HG03066 (cell line): ENCODE measurements at regions not wholly inside any gene's neighbourhood (a gene's known extent, or its start where the extent isn't known, plus 50 kb on each side); places are given as distances from the start of the nearest gene placed in this dataset.
"Not testable (repeated sequence)": the region's sequence is repeated elsewhere in the genome, so short reads cannot be mapped to it uniquely, and the experiment has no call there.

ENCODE experiments used
- ATAC-seq: cut with Tn5 transposase; IDR thresholded peaks from one replicate; pipeline ENCODE4 v1.9.1; 2021; ENCODE audit warnings: low read depth; ENCODE audit not compliant: unreplicated experiment

DNA sequence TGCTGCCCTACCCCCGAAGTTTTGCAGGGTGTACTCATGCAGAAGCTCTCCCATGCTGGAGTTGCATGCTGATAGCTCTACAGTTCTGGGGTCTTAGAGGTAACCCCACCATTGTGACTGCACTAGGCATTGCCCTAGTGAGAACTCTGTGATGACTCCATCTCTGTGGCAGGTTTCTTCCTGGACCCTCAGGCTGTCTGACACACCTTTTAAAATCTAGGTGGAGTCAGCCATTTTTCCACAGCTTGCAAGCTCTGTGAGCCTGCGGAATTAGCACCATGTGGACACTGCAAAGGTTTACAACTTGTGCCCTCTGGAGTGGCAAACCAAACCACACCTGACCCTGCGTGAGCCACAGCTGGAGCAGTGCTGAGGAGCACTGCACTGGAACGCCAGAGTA is 636.2 kb upstream of the SPRY2 start:
- ATAC-seq: no peak

DNA sequence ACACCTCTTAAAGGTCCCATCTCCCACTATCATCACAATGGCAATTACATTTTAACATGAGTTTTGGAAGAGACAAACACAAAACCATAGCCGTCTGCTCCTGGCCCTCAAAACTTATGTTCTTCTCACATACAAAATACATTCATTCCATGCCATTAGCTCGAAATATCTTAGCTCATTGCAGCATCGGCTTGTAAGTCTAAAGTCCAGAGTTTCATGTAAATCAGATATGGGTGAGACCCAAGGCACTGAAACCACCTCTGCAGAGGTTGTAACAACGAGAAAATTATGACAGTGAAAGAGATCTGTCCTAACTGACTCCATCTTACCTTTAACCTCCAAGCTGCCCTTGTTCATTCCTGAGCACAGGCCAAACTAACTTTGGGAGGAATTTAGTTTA is 635.0 kb upstream of the SPRY2 start:
- no peak for ATAC-seq

DNA sequence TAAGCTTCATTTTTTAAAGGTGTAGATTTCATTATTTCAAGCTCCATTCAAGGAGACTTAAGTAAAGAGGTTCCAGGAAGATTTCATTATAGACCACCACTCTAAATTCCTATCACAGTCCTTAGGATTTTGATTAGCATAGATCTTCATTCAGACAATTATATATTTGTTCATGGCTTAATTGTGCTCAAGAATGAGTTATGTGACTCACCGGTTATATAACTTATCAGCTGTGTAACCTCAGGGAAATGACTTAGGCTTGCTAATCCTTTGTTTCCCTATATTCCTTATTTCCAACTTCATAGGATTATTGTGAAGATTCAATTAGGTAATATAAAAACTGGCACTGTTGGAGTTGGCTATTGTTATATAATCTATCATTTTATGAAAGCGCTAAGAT is 632.8 kb upstream of the SPRY2 start:
- no peak for ATAC-seq

DNA sequence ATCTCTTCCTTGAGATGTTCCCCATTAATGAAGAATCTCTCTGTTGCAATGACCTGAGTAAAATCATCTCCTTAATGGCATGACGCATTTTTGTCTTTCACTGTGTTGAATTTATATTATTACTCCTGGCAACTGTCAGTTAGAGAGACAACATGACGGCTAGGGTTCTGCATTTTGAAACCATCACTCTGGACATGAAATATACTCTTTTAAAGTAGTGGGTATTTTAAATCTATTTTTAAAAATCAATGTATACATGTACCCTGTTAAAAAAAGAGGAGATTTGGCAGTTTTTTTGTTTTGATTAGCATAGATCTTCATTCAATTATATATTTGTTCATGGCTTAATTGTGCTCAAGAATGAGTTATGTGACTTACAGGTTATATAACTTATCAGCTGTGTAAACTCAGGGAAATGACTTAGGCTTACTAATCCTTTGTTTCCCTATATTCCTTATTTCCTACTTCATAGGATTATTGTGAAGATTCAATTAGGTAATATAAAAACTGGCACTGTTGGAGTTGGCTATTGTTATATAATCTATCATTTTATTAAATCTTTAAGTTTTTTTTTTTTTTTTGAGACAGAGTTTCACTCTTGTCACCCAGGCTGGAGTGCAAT is 632.0 kb upstream of the SPRY2 start:
- ATAC-seq: no peak

DNA sequence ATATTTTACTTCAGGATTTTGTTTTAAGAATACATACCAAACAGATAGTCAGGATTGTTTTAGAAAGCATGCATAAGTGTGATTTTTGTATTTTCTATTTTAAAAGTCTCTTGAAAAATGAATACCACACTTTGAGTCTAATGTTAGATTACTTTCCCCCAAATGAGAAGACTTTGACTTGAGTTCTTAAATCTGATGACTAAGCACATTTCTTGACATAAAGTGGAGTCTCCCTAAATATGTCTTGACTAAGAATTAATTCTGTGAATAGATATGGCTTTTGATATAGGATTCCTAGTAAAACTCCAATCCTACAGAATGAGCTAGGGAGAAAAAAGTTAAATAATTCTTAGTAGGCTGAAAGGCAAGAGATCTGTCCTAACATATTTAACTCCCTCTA is 624.2 kb upstream of the SPRY2 start:
- no peak for ATAC-seq

DNA sequence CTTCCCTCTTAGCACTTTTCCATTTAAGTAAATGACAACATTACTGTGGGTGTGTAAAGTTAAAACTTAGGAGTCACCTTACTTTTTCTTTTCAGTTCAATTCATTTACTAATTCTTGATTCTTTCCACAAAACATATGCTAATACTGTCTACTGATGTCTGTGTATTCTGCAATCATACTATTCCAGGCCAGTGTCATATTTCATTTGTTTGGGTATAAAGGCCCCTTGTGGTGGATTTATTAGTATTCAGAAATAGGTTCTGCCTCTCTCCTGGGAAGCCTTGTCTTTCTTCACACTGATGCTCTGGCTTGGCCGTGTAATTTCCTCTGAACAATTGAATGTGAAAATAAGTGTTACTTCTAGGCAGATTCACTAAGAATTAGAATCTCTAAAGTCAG is 621.9 kb upstream of the SPRY2 start:
- ATAC-seq: no peak

DNA sequence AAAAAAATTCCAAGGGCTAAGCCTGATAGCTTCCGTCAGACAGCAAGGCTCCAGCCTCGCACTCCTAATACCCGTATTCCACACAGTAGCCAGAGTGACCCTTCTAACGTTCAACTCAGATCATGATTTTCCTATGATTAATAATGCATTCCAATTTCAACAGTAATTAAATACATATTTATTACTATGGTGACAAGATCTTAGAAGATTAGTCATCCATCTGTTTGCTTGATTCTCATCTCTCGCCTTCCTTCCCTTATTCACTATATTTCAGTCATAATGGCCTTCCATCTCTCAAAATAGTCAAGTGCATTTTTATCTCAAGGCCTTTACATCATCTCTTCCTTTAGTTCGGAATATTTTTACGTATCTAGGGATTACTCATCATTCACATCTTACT is 621.2 kb upstream of the SPRY2 start:
- ATAC-seq: no peak

DNA sequence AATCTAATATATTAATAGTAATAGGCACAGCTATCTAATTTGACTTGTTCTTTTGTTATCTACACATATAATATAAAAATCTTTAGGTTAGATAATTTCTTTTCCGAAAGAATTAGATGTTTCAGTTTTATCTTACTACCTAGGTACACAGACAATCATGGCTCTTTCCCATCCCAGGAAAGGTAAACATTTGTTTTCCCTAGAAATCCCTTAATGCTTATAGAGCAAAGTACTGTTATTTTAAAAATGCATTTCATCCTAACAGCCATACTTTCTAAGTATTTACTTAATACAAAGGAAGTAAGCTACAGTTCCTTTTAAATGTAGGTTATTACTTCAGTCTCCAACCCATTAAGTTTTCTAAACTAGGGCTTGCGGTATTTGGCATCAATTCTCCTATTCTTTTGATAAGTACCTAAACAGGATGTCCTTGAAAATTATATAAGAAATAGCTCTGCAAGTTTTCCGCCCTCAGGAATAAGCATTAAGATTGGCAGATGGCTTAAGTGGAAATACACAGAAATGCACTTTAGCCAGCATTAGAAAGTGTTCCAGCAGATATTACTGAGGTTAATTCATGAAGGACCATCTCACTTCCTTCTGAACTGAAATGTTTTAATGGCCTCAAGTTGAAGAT is 616.2 kb upstream of the SPRY2 start:
- no peak for ATAC-seq

DNA sequence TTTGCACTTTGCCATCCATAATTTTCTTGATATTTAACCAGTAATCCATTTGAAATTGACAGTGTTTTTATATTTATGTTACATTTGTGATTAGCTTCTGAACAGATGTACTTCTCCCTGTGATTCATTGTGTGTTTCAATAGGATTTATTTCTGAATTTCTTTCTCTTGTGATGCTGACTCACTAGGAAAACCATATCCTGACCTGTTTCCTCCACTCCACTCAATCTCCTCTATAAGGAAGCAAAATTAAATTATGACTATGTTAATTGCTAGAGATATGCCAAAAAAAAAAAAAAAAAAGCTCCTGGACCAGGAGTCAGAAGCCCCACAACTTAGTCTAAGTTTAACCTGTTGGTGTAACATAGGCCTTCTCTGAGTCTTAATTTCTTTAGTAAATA is 614.6 kb upstream of the SPRY2 start:
- no peak for ATAC-seq

DNA sequence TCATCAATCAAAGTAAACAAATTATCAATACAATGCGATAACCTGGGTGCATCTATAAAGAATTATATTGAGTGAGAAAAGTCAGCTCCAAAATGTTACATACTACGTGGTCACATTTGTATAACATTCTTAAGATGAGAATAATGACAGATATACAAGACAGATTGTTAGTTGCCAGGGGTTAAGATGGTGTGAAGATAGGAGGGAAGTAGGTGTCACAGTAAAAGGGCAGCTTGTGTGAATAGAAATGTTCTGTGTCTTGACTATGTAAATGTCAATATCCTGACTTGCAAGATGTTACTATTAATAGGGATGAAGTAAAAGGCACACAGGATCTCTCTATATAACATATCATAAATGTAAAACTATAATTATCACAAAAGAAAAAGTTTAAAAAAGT is 611.2 kb upstream of the SPRY2 start:
- no peak for ATAC-seq

DNA sequence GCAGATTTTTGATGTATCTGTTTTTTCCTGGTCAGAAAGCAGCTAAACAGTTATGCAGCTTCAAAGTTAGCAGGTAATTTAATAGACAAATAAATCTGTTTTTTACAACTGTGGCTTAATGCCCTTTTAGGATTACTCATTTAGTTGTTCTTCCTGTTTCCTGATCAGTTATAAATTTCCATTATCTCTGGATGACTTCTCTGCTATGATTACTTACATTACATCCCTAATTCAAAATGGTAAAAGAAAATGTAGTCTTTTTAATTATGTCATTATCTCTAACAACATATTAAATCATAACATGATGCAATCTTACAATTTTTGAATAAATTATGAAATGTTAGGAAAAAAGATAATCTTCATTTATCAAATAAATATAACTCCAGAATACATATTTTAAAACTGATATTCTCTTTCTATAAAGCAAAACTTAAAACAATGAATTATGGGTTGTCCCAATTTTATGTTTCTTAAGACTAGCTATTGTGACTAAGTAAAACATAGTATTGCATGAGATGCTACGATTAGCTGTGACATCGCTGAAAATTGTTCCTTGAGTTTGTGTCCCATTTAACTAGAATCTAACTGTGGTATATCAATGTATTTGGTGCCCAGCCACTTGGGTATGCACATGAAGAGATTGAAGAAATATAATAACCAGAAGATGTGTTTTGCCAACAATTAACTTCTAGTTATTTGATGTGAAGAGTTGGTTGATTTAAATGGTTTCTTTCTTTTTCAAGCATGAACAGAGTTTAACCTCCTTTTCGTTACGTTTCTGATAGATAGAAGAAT is 605.3 kb upstream of the SPRY2 start:
- ATAC-seq: no peak

DNA sequence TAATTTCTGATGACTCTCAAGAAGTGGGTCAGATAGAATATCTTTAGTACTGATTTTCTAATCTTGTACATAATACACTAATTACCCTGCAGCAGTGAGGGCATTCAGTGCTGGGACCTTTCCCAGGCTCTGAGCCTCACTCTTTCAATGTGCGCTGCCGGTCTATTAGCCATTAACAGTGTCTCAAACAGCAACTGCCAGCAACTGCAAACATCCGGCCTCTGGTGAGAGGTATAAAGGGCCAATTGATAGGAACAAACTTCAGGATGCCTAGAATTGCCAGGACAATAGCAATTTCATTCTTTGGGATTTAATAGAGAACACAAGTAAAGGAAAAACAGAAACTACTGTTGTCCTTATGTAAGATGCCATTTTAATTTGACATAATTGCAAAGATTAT is 604.4 kb upstream of the SPRY2 start:
- ATAC-seq: no peak

DNA sequence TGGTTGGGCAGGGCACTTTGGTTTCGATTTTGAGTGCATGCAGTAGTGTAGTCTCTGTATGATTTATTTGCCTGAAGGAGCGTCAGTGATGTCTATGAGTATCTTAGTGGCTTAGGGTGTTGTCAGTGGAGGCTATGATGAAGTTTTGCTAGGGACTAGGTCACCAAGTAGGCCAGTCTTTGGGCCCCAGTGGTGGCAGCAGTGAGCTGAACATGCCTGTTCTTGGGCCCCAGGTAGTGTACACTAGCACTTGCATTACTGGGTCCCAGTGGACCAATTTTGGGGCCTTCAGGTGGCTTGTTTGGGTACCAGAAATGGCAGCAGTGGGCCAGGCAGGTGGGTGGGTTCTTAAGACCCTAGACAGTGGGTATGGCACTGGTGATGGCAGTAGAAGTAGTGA is 598.7 kb upstream of the SPRY2 start:
- ATAC-seq: no peak

DNA sequence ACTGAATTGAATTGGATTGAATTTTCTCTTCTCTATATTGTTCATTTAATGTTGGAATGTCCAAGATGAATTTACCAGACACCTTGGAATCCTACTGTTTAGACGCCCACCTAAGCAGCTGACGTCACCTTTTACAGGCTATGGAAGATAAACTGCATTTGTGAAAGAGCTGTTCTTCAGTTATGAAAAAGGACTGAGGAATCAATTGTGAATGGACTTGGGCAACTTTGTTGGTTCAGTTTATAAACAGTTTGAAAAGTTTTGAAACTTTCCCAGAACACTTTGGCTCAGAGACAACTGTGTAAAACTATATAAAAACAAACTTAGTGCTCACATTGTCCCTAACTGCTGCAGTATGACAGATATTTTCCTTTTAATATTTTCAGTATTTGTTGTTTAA is 590.8 kb upstream of the SPRY2 start:
- ATAC-seq: no peak

DNA sequence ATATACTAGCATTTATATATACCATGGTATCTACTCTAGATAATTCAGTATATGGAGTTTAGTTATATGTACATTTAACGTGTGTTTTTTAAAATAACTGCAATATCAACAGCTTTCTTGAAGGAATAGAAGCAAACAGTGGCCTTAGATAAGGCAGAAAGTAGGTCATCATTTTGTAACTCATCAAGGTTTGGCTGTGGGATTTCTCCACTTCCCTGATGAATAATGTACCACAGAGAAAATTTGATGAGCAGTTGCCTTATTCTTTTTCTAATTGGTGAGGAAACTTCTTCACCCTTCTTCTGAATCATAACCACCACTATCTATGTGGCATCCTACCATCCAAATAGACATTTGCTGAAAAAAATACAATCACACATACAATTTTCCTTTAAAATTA is 590.2 kb upstream of the SPRY2 start:
- no peak for ATAC-seq

DNA sequence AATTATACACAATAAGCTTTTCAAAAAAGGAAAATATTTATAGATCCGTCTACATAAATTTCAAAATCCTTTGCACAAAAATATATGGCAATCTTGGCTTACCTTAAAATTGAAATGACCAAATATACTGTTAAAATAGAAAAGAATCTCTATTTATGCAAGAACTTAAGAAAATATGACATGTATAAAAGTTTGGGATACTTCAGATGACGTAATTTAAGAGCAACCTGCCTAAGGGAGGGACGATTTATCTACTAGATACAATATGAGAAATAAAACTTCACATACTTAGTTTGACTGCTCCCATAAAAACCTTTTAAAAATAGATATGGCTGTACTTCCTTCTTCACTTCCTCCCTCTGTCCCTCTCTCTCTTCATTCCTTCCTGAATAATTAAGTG is 587.3 kb upstream of the SPRY2 start:
- ATAC-seq: no peak

DNA sequence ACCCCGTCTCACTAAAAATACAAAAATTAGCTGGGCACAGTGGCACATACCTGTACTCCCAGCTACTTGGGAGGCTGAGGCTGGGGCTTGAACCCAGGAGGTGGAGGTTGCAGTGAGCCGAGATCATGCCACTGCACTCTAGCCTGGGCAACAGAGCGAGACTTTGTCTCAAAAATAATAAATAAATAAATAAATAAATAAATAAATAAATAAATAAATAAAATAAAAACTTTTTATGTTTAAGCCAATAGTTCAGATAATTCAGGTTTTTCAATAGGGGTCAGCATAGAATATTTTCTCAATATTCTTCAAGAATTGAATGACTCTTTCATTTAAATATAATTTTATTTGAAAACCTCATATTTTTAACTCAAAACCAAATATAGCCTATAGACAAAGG is 585.1 kb upstream of the SPRY2 start:
- ATAC-seq: not testable (repeated sequence)

DNA sequence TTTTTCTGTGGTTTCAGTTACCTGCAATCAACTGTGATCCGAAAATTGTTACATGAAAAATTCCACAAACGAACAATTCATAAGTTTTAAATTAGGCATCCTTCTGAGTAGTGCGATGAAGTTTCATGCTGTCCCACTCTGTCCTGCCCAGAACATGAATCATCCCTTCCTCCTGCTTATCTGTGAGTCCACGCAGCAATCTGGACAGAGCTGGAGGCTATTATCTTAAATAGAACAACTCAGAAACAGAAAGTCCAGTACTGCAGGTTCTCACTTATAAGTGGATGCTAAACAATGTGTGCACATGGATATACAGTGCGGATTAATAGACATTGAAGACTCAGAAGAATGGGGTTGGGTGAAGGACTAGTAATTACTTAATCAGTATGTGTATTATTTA is 583.7 kb upstream of the SPRY2 start:
- ATAC-seq: no peak

DNA sequence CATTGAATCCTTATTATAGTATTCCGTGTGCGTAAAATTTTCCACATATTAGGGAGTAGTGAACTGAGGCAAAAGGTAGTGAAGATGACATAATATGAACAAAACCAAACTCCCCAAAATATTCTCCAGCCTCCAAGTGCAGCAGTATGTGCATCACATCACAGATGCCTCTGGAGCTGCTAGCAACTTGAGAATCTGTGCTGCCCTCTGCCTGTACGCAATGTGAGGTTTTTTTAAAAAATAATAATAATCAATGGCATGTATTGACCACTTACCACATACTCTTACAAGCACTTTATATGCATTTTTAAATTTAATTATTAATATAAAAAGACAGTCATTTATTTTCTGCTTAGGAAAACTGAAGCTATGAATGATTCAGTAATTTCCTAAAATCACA is 583.0 kb upstream of the SPRY2 start:
- ATAC-seq: no peak

DNA sequence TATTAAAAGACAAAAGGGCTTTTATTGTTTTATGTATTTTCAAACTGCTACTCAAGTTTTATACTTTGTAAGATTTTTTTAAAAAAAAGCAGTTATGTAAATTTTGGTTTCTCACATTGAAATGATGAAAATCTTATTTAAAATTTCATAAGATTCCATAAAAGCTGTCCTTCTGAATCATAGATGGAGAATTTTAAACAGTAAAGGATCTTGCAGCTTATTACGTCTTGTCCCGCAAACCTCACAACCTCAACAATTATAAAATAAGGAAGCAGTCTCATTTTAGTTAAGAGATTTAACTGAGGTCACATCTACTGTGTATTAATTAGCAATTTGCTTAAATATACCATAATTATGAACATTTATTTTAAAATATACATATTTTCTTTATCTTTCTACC is 581.0 kb upstream of the SPRY2 start:
- no peak for ATAC-seq

DNA sequence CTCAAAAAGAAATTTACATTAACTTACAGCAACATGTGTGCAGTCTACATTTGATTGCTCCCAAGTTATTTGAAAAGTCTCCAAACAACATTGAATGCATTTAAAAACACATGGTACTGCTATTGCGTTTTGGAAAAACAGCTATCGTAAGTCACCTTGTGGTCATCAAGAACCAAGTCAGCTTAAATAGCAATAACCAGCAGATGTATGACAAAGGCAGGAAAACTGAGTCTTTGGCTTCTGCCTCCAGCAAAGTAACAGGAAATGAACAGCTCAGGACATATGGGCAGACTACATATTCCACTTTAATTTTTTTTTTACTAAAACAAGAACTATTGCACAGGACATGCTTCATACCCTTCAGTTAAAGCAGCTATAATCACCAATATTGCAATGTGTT is 580.6 kb upstream of the SPRY2 start:
- ATAC-seq: no peak

DNA sequence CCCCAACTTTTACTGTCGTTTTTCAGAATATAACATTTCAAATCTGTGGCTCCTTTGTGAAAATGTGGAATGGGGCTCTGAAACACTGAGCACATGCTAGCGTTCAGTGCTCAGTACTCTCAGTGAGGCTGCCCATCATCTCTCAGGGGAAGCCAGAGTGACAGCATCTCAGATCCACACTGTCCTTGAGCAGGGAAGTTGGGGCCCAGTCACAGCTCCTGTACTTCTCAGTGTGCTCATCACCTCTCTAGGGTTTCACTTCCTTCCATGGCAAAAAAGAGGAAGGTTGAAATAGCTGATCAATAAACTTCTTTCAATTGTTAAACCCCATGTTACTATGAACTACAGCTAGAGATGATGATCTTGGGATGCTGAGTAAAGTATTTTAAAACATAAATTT is 565.9 kb upstream of the SPRY2 start:
- no peak for ATAC-seq
